ENCODE measurements at regions not wholly inside any gene's neighbourhood (a gene's known extent, or its start where the extent isn't known, plus 50 kb on each side); places are given as distances from the start of the nearest gene placed in this dataset.

- WGBS, 4 donors = 80 to 93% (median 83%) methylated on average over 3 of the region's 3 CpGs
- Histone ChIP-seq H3K9me3 (replicated peaks in 1 of 3) (no peaks in the 10 kb centered on the region), H3K4me1 (replicated peaks in 1 of 2) (no peaks in the 10 kb centered on the region), H3K36me3 (replicated peaks in 1 of 2) (no peaks in the 10 kb centered on the region), H3K27ac (no peak overlapping the region), H3K4me3 (no peak overlapping the region), H3K27me3 (no peaks in the 10 kb centered on the region)
- DNase-seq = no peak
- intact Hi-C loops (cut with DNase I) = no loop called here
- no peak for TF ChIP-seq POLR2A (IDR thresholded peaks at IDR 0.05)
- TF ChIP-seq, protein P1, sequence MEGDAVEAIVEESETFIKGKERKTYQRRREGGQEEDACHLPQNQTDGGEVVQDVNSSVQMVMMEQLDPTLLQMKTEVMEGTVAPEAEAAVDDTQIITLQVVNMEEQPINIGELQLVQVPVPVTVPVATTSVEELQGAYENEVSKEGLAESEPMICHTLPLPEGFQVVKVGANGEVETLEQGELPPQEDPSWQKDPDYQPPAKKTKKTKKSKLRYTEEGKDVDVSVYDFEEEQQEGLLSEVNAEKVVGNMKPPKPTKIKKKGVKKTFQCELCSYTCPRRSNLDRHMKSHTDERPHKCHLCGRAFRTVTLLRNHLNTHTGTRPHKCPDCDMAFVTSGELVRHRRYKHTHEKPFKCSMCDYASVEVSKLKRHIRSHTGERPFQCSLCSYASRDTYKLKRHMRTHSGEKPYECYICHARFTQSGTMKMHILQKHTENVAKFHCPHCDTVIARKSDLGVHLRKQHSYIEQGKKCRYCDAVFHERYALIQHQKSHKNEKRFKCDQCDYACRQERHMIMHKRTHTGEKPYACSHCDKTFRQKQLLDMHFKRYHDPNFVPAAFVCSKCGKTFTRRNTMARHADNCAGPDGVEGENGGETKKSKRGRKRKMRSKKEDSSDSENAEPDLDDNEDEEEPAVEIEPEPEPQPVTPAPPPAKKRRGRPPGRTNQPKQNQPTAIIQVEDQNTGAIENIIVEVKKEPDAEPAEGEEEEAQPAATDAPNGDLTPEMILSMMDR (IDR thresholded peaks at IDR 0.05) = no peak
Observed at GRCh38 chr4:20504146-20504545, 196.1 kb upstream of the PACRGL start.

DNA sequence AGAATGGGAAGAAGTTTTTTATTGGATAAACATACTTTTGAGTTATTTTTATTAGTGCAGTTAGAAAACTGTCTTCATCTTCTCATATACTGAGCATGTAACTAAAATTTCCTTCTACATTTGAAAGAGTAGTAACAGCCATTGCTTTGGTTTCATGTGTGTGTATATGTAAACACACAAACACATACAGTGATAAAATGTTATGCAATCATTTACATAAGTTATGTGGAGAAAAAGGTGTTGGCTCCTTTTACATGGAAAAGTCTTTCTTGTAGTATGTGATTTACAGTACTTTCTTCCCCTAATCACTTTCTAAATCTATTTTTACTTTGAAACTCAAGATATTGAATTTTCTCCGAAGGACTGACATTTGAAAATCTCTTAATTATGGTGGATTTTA lies 194.3 kb upstream of the PACRGL start:
- WGBS, 4 donors = 61 to 81% (median 75%) methylated on average over 1 of the region's 1 CpG
- H3K27me3 ChIP-seq = no peaks in the 10 kb centered on the region
- no peaks in the 10 kb centered on the region for H3K36me3 ChIP-seq (replicated peaks in 1 of 2)
- intact Hi-C loops (cut with DNase I) = no loop called here
- no peak overlapping the region for H3K4me3 ChIP-seq
- no peaks in the 10 kb centered on the region for H3K4me1 ChIP-seq (replicated peaks in 1 of 2)
- H3K27ac ChIP-seq = no peak overlapping the region
- no peak for TF ChIP-seq POLR2A (IDR thresholded peaks at IDR 0.05)
- TF ChIP-seq, protein P1 (IDR thresholded peaks at IDR 0.05) = no peak
- no peak for DNase-seq
- no peaks in the 10 kb centered on the region for H3K9me3 ChIP-seq (replicated peaks in 1 of 3)

DNA sequence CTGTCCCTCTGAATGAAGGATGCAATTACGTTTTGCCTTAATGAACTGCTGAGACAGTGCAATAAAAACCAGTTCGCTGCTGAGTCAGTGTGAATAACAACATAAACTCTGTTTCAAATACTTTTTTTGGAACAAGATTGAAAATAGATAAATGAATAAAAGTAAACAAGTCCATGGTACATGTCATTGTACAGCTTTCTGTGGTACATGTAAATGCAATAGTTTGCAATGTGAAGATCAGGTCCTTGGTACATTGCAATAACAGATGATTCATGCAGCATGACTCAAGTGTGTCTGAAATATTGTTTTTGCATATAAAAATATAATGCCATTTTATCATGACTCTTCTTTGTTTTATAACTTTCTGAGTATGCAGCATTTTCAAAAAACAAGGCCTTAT lies 193.4 kb upstream of the PACRGL start:
- H3K4me1 ChIP-seq (replicated peaks in 1 of 2) = no peaks in the 10 kb centered on the region
- H3K27me3 ChIP-seq = no peaks in the 10 kb centered on the region
- no peak for DNase-seq
- TF ChIP-seq, protein P1 (IDR thresholded peaks at IDR 0.05) = no peak
- no peak for TF ChIP-seq POLR2A (IDR thresholded peaks at IDR 0.05)
- no peaks in the 10 kb centered on the region for H3K9me3 ChIP-seq (replicated peaks in 1 of 3)
- WGBS, 4 donors = 43 to 63% (median 57%) methylated on average over 2 of the region's 2 CpGs
- no peak overlapping the region for H3K4me3 ChIP-seq
- no peak overlapping the region for H3K27ac ChIP-seq
- intact Hi-C loops (cut with DNase I) = no loop called here
- H3K36me3 ChIP-seq (replicated peaks in 1 of 2) = no peaks in the 10 kb centered on the region

GRCh38 chr4:20509315-20509714 lies 190.9 kb upstream of the PACRGL start:
- Histone ChIP-seq H3K9me3 (replicated peaks in 1 of 3) (no peaks in the 10 kb centered on the region), H3K27ac (no peak overlapping the region), H3K36me3 (replicated peaks in 1 of 2) (no peaks in the 10 kb centered on the region), H3K4me1 (replicated peaks in 1 of 2) (no peaks in the 10 kb centered on the region), H3K27me3 (no peaks in the 10 kb centered on the region), H3K4me3 (no peak overlapping the region)
- intact Hi-C loops (cut with DNase I) = no loop called here
- DNase-seq = no peak
- 84 to 97% (median 88%) methylated on average over 2 of the region's 2 CpGs for WGBS, 4 donors
- TF ChIP-seq POLR2A (IDR thresholded peaks at IDR 0.05) = no peak
- TF ChIP-seq, protein P1 (IDR thresholded peaks at IDR 0.05) = no peak
